ENCODE measurements at regions not wholly inside any gene's neighbourhood (a gene's known extent, or its start where the extent isn't known, plus 50 kb on each side); places are given as distances from the start of the nearest gene placed in this dataset.

GRCh38 chr1:220374449-220374848, 102.2 kb upstream of the RAB3GAP2 start:
- DNase-seq (ENCODE audit: low read depth): no peak
- H3K4me3 ChIP-seq (ENCODE audit: low read depth, low read length): no peak overlapping the region
- TF ChIP-seq CTCF (IDR thresholded peaks at IDR 0.05; ENCODE audit: low read depth, low read length, missing control alignments): no peak

GRCh38 chr1:220372451-220372850, 100.2 kb upstream of the RAB3GAP2 start:
- H3K4me3 ChIP-seq (ENCODE audit: low read depth, low read length): no peak overlapping the region
- no peak for DNase-seq (ENCODE audit: low read depth)
- no peak for TF ChIP-seq CTCF (IDR thresholded peaks at IDR 0.05; ENCODE audit: low read depth, low read length, missing control alignments)

GRCh38 chr1:220371324-220371723, 99.1 kb upstream of the RAB3GAP2 start:
- no peak overlapping the region for H3K4me3 ChIP-seq (ENCODE audit: low read depth, low read length)
- TF ChIP-seq CTCF (IDR thresholded peaks at IDR 0.05; ENCODE audit: low read depth, low read length, missing control alignments): peak; percentile 20
- no peak for DNase-seq (ENCODE audit: low read depth)

- DNase-seq (ENCODE audit: low read depth): no peak
- no peak overlapping the region for H3K4me3 ChIP-seq (ENCODE audit: low read depth, low read length)
- TF ChIP-seq CTCF (IDR thresholded peaks at IDR 0.05; ENCODE audit: low read depth, low read length, missing control alignments): no peak
These were observed 97.9 kb upstream of the RAB3GAP2 start for GRCh38 chr1:220370041-220370700.

- no peak overlapping the region for H3K4me3 ChIP-seq (ENCODE audit: low read depth, low read length)
- no peak for TF ChIP-seq CTCF (IDR thresholded peaks at IDR 0.05; ENCODE audit: low read depth, low read length, missing control alignments)
- DNase-seq (ENCODE audit: low read depth): no peak
These were observed 97.3 kb upstream of the RAB3GAP2 start for GRCh38 chr1:220369511-220369910.

- DNase-seq (ENCODE audit: low read depth): no peak
- no peak overlapping the region for H3K4me3 ChIP-seq (ENCODE audit: low read depth, low read length)
- TF ChIP-seq CTCF (IDR thresholded peaks at IDR 0.05; ENCODE audit: low read depth, low read length, missing control alignments): no peak
These were observed 96.4 kb upstream of the RAB3GAP2 start for GRCh38 chr1:220368352-220369265.
